Omental fat pad (tissue), 3 donors: ENCODE measurements at regions not wholly inside any gene's neighbourhood (a gene's known extent, or its start where the extent isn't known, plus 50 kb on each side); places are given as distances from the start of the nearest gene placed in this dataset.

Source experiments
- ATAC-seq: fragments of 150-250 bp; one replicate; pipeline ENCODE4 v1.9.1; 2016; ENCODE audit warnings: mild to moderate bottlenecking, moderate library complexity; ENCODE audit not compliant: low FRiP score
- DNase-seq: peaks from one replicate; pipeline ENCODE4 v3.0.0-alpha.2; 2019; ENCODE audit warnings: low spot score
- CTCF ChIP-seq, 3 donors: fragments of 450-650 bp; IDR thresholded peaks; one replicate each; pipeline ENCODE4 v1.5.1; 2016 to 2017; ENCODE audit warnings: antibody characterized with exemption in 3 of 3, mild to moderate bottlenecking in 3 of 3, moderate library complexity in 2 of 3

GRCh38 chr10:128295003-128295402 is 168.8 kb upstream of the MKI67 start:
- ATAC-seq: no peak
- TF ChIP-seq CTCF (IDR thresholded peaks at IDR 0.05): no peak
- no peak for DNase-seq

GRCh38 chr10:128296253-128297007 is 170.2 kb upstream of the MKI67 start:
- no peak for TF ChIP-seq CTCF (IDR thresholded peaks at IDR 0.05)
- no peak for ATAC-seq

GRCh38 chr10:128297709-128298378 is 171.6 kb upstream of the MKI67 start:
- no peak for DNase-seq
- ATAC-seq: no peak
- no peak for TF ChIP-seq CTCF (IDR thresholded peaks at IDR 0.05)

More at GRCh38 chr10:128296253-128297007, 170.2 kb upstream of the MKI67 start:
- DNase-seq: no peak

GRCh38 chr10:128298587-128298986 is 172.4 kb upstream of the MKI67 start:
- ATAC-seq: no peak
- DNase-seq: no peak
- no peak for TF ChIP-seq CTCF (IDR thresholded peaks at IDR 0.05)

GRCh38 chr10:128300290-128300824 is 174.1 kb upstream of the MKI67 start:
- no peak for ATAC-seq
- DNase-seq: no peak
- TF ChIP-seq CTCF (IDR thresholded peaks at IDR 0.05): no peak

GRCh38 chr10:128301051-128301450 is 174.8 kb upstream of the MKI67 start:
- no peak for ATAC-seq
- TF ChIP-seq CTCF (IDR thresholded peaks at IDR 0.05): no peak
- DNase-seq: no peak
